T1000 (cell line): ENCODE measurements at regions not wholly inside any gene's neighbourhood (a gene's known extent, or its start where the extent isn't known, plus 50 kb on each side); places are given as distances from the start of the nearest gene placed in this dataset.

ENCODE experiments used
- DNase-seq: peaks from one replicate; lab custom pipeline; 2025; ENCODE audit warnings: mixed read lengths; lab: John Stamatoyannopoulos, UW

- no peak for DNase-seq
Measured at GRCh38 chr6:108734271-108734922, 113.8 kb upstream of the ARMC2 start.

GRCh38 chr6:108735310-108736001 is 112.8 kb upstream of the ARMC2 start:
- no peak for DNase-seq

GRCh38 chr6:108736002-108736361 is 112.2 kb upstream of the ARMC2 start:
- no peak for DNase-seq

- DNase-seq = no peak
Measured at GRCh38 chr6:108736832-108737231, 111.4 kb upstream of the ARMC2 start.

GRCh38 chr6:108737594-108738546 is 110.4 kb upstream of the ARMC2 start:
- DNase-seq = peak; percentile 80

- no peak for DNase-seq
Measured at GRCh38 chr6:108738684-108739416, 109.4 kb upstream of the ARMC2 start.

GRCh38 chr6:108739496-108740330 is 108.5 kb upstream of the ARMC2 start:
- no peak for DNase-seq

- no peak for DNase-seq
Measured at GRCh38 chr6:108741331-108741989, 106.8 kb upstream of the ARMC2 start.

GRCh38 chr6:108742041-108742440 is 106.2 kb upstream of the ARMC2 start:
- DNase-seq = no peak

GRCh38 chr6:108744244-108744972 is 103.8 kb upstream of the ARMC2 start:
- no peak for DNase-seq

- DNase-seq = no peak
Measured at GRCh38 chr6:108744996-108745395, 103.2 kb upstream of the ARMC2 start.

- no peak for DNase-seq
Measured at GRCh38 chr6:108745664-108746336, 102.4 kb upstream of the ARMC2 start.

- no peak for DNase-seq
Measured at GRCh38 chr6:108746366-108746765, 101.9 kb upstream of the ARMC2 start.

- DNase-seq = no peak
Measured at GRCh38 chr6:108746836-108747575, 101.2 kb upstream of the ARMC2 start.

GRCh38 chr6:108748055-108748454 is 100.2 kb upstream of the ARMC2 start:
- no peak for DNase-seq

GRCh38 chr6:108748959-108749358 is 99.3 kb upstream of the ARMC2 start:
- no peak for DNase-seq

GRCh38 chr6:108750801-108751200 is 97.4 kb upstream of the ARMC2 start:
- DNase-seq = no peak

- DNase-seq = no peak
Measured at GRCh38 chr6:108751282-108751681, 96.9 kb upstream of the ARMC2 start.
